Right cardiac atrium (tissue), 5 donors: ENCODE measurements at regions not wholly inside any gene's neighbourhood (a gene's known extent, or its start where the extent isn't known, plus 50 kb on each side); places are given as distances from the start of the nearest gene placed in this dataset.

Source experiments
- ATAC-seq, 2 donors: fragments of 200-7000 bp; cut with Tn5 transposase; one replicate each; pipeline versions ENCODE4 v1.8.0 to v1.9.1; 2020; ENCODE audit warnings: moderate library complexity in 2 of 2, mild to moderate bottlenecking in 1 of 2
- DNase-seq, 3 donors: peaks; one replicate each; pipeline ENCODE4 v3.0.0-alpha.2; 2020
- H3K27ac ChIP-seq: one replicate; pipeline ENCODE4 v1.5.1; 2013; ENCODE audit warnings: mild to moderate bottlenecking, low read length, control low read depth, moderate library complexity
- H3K27me3 ChIP-seq: one replicate; pipeline ENCODE4 v1.6.1; 2013; ENCODE audit not compliant: control insufficient read depth, insufficient read depth
- H3K4me1 ChIP-seq: one replicate; pipeline ENCODE4 v1.6.1; 2013; ENCODE audit warnings: low read length; ENCODE audit not compliant: control insufficient read depth, insufficient read depth
- H3K4me3 ChIP-seq: one replicate; pipeline ENCODE4 v1.5.1; 2013; ENCODE audit warnings: low read length, control low read depth
- H3K9me3 ChIP-seq: one replicate; pipeline ENCODE4 v1.6.1; 2013; ENCODE audit warnings: low read length; ENCODE audit not compliant: control insufficient read depth
- WGBS: extraction: QIAGEN DNeasy Blood & Tissue Kit; methylation state at CpG from one replicate; pipeline ENCODE4 v1.1.7; 2013; 5-methylcytosine and 5-hydroxymethylcytosine counted together
- intact Hi-C, 4 donors: fragments of 100-400 bp; cut with DNase I; formaldehyde crosslinking; loops; one replicate each; pipeline versions ENCODE4 v1.11.0 to v1.14.0; 2022 to 2023
- donor health status: healthy with polysubstance abuse.
- donor health status: DM: no; HTN: yes; CAD: no.
- donor health status: DM: no; HTN: no; CAD: no.
- donor health status: DM: no; HTN: yes; CAD: no; lungs with severe emphysema.
- donor health status: DM: yes; HTN: yes; CAD: no.

DNA sequence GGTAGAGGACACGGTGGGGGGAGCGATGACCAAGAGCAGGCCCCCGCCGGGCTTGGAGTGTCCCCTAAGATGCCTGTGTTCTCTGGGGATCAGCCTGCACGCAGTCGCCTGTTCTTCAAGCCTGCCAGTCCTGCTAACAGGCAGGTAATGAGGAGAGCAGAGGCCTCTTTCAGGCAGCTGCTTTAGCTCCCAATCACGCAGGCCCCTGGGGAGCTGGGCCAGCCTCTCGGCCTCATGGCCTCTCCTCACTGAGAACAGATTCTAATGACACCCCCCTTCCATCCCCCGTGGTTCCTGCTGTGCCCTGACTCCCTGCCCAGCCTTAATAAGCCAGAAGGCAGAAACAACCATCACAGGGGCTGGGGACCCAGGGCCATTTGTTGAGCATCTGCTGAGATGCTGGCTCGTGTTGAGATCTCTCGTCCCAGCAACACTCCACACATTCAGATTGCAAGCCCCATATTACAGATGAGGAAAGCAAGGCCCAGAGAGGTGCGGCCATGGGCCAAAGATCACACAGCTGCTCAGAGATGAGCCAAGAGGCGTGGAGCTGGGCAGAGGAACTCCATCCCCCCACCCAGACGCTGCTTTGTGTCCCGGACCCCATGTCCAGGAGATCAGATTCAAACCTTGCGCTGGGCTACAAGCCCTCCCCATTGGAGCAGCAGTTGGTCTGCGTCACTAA is 71.6 kb upstream of the CASZ1 start:
- ATAC-seq (no peak), DNase-seq (no peak)
- no peaks in the 10 kb centered on the region for H3K27me3 ChIP-seq
- no peaks in the 10 kb centered on the region for H3K9me3 ChIP-seq
- H3K27ac ChIP-seq: no peak overlapping the region
- intact Hi-C loops: loop anchor here (2.0 to 10.0 kb wide), 7 partner anchors 183 to 371 kb away; no protein-coding TSS in a partner anchor
- H3K4me1 ChIP-seq: no peaks in the 10 kb centered on the region
- 65% methylated on average over 17 of the region's 17 CpGs for WGBS
- no peak overlapping the region for H3K4me3 ChIP-seq

DNA sequence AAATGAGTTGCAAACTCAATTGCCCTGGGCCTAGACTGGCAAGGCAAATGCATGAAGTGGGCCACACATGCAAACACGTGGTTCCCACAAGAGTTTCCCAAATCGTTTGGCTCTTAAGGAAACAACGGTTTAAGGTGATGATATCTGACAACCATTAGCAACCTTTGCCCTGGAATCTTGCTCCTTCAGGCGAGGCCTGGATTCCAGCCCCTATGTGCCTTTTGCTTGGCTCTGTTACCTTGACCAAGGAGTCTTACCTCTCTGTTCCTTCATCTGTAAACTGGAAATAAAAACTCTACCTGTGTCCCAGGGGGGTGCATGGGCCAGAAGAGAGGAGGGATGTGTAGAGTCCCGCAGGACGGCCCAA is 72.1 kb upstream of the CASZ1 start:
- Histone ChIP-seq H3K9me3 (no peaks in the 10 kb centered on the region), H3K4me3 (no peak overlapping the region), H3K4me1 (no peaks in the 10 kb centered on the region), H3K27me3 (no peaks in the 10 kb centered on the region), H3K27ac (no peak overlapping the region)
- no peak for DNase-seq
- intact Hi-C loops: loop anchor here (2.0 to 10.0 kb wide), 7 partner anchors 184 to 371 kb away; no protein-coding TSS in a partner anchor
- ATAC-seq: no peak
- 71% methylated on average over 6 of the region's 6 CpGs for WGBS

DNA sequence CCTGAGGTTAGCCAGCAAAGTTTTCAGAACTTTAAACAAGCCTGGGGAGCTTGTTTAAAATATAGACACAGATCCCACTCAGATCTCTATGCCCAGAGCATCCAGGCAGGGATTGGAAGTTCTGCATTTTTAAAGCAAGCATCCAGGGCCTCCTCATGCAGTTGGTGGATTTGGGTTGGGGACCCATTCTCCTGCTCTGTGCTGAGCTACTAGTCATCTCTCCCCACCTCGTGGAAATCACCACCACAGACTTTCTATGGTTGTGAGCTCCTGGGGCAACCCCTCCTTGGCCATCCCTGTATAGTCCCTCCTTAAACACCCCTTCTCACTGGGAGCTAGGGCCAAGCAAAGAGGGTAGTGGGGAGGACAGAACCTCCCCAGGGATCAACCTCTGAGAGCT is 73.5 kb upstream of the CASZ1 start:
- DNase-seq: no peak

DNA sequence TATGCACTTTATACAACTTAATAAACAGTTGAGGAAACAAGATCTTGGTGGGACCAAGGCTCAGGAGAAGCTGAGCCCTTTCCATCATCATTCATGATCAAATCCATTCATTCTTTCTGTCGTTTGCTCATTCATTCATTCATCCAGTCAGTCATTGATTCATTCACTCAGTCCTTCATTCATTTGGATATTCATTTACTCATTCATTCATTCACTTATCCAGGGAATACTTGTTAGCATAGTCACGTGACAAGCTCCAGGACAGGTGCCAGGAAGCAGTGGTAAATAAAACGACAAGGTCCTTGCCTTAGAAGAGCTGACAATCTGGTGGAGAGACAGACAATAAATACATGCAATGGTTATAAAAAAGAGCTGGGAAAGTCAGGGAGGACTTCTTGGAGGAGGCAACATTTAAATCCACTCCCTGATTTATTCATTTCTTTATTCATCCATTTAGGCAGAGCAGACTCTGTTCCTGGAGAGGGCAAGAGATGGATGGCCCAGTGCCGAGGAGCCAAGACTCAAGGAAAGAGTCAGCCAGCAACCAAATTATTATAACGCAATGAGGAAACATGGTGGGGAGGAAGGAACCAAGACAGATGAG is 74.1 kb upstream of the CASZ1 start:
- Histone ChIP-seq H3K27ac (no peak overlapping the region), H3K27me3 (no peaks in the 10 kb centered on the region), H3K4me1 (no peaks in the 10 kb centered on the region), H3K9me3 (no peaks in the 10 kb centered on the region), H3K4me3 (no peak overlapping the region)
- 60% methylated on average over 5 of the region's 5 CpGs for WGBS
- DNase-seq: no peak
- no peak for ATAC-seq
- intact Hi-C loops: no loop called here

More for the DNA sequence above, 73.5 kb upstream of the CASZ1 start:
- 30% methylated on average over 1 of the region's 1 CpG for WGBS
- no peak for ATAC-seq
- Histone ChIP-seq H3K27me3 (no peaks in the 10 kb centered on the region), H3K9me3 (no peaks in the 10 kb centered on the region), H3K4me3 (no peak overlapping the region), H3K27ac (no peak overlapping the region), H3K4me1 (no peaks in the 10 kb centered on the region)
- intact Hi-C loops: loop anchor here (2.0 to 10.0 kb wide), 7 partner anchors 185 to 373 kb away; no protein-coding TSS in a partner anchor

DNA sequence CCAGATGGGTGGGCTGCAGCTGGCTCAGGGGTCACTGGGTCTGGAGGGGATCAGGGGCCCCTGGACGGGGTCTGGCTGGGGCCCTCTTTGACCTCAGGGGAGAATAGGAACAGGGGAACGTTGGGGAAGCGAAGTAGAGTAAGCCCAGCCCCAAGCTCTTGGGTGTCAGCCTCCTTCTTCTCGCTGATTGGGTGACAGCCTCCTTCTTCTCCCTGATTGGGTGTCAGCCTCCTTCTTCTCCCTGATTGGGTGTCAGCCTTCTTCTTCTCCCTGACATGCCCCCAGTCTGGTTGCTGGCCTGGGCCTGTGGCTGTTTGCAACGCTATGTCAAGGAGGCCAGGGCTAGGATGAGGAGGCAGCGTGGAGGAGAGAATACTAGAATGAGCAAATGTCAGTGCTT is 76.7 kb upstream of the CASZ1 start:
- intact Hi-C loops: no loop called here
- no peaks in the 10 kb centered on the region for H3K9me3 ChIP-seq
- no peak for ATAC-seq
- H3K27me3 ChIP-seq: no peaks in the 10 kb centered on the region
- DNase-seq: no peak
- no peak overlapping the region for H3K4me3 ChIP-seq
- H3K4me1 ChIP-seq: no peaks in the 10 kb centered on the region
- no peak overlapping the region for H3K27ac ChIP-seq
- 69% methylated on average over 6 of the region's 6 CpGs for WGBS

DNA sequence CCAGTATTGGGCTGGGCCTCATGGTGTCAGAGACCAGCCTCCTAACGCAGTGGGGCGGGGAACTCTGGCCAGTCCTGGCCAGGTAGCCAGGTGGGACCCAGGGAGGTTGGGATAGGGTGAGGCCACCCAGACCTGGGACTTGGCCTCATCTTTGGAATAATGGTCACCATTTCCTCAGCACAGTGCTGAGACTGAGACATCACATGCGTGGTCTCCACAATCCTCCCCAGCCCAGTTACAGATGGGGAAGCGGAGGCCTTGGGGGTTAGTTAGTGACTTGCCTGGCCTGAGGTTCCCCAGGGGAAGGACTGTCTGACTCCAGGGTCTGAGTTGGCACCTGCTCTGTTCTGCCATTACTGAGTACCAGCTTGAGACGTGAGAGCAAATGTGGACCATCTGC is 77.9 kb upstream of the CASZ1 start:
- no peak overlapping the region for H3K27ac ChIP-seq
- H3K4me3 ChIP-seq: no peak overlapping the region
- DNase-seq (no peak), ATAC-seq (no peak)
- no peaks in the 10 kb centered on the region for H3K4me1 ChIP-seq
- H3K9me3 ChIP-seq: no peaks in the 10 kb centered on the region
- intact Hi-C loops: no loop called here
- H3K27me3 ChIP-seq: no peaks in the 10 kb centered on the region
- WGBS: 86% methylated on average over 5 of the region's 5 CpGs

DNA sequence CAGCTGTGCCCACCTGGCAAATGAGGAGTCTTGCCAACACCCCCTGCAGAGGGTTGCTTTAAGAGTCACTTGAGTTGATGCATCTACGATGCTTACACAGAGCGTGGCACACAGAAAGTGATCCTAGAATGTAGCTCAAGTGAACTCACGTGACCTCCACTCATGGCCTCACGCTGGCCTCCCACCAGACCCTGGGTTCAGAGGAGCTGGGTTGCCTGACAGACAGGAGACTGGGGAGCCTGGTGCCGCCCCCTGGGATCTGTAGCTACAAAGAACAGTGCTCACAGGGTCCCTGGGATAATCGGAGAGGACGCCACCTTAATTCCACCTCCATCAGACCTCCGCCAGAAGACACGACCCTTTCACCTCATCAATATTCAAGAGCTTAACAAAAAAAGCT is 81.4 kb upstream of the CASZ1 start:
- DNase-seq (no peak), ATAC-seq (no peak)
- WGBS: 77% methylated on average over 9 of the region's 9 CpGs
- H3K4me3 ChIP-seq: no peak overlapping the region
- intact Hi-C loops: loop anchor here in 1 of 4 donors (5.0 kb wide), 1 partner anchor 361 kb away; no protein-coding TSS in a partner anchor
- H3K27me3 ChIP-seq: no peaks in the 10 kb centered on the region
- H3K4me1 ChIP-seq: no peaks in the 10 kb centered on the region
- H3K27ac ChIP-seq: no peak overlapping the region
- H3K9me3 ChIP-seq: no peaks in the 10 kb centered on the region

DNA sequence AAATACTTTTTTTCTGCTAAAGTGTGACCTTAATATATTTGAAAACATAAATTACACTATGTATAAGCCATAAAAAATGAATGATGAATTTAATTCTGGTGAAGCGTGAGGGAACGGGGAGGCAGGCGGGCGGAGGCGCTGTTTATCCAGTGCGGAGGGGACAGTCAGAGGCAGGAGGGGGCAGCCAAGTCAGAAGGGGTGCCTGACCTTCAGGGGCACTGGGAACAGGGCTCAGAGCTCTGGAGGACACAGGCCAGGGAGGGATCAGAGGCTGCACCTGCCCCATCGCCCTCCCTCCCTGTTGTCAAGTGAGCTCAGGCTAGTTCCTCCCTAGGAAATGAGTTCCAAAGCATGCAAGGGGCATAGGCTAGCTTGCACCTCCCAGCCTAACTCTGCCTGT is 82.0 kb upstream of the CASZ1 start:
- Histone ChIP-seq H3K4me3 (no peak overlapping the region), H3K9me3 (no peaks in the 10 kb centered on the region), H3K27me3 (no peaks in the 10 kb centered on the region), H3K27ac (no peak overlapping the region), H3K4me1 (no peaks in the 10 kb centered on the region)
- no peak for ATAC-seq
- 85% methylated on average over 7 of the region's 7 CpGs for WGBS
- intact Hi-C loops: loop anchor here in 1 of 4 donors (5.0 kb wide), 1 partner anchor 361 kb away; no protein-coding TSS in a partner anchor
- no peak for DNase-seq

DNA sequence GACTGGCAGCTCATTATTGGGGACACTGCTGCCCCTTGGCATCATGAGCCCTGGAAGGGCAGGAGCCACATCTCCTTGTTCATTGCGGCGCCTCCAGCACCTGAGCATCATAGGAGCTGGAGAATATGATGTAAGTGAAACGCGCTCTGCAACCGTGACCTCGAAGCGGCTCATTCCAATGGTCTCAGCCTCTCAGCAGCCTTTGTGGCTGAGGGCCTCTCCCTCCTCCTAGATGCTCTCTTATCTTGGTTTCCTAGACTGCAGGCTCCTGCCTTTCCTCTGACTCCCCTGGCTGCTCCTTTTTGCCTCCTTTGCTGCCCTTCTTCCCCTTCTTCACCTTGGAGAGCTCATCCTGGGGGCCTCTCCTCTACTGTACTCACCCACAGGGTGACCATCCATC is 83.6 kb upstream of the CASZ1 start:
- 72% methylated on average over 7 of the region's 7 CpGs for WGBS
- H3K9me3 ChIP-seq: no peaks in the 10 kb centered on the region
- H3K4me1 ChIP-seq: no peaks in the 10 kb centered on the region
- H3K4me3 ChIP-seq: no peak overlapping the region
- no peak overlapping the region for H3K27ac ChIP-seq
- DNase-seq (no peak), ATAC-seq (no peak)
- intact Hi-C loops: no loop called here
- peaks cover 1% of the 10 kb centered on the region for H3K27me3 ChIP-seq

DNA sequence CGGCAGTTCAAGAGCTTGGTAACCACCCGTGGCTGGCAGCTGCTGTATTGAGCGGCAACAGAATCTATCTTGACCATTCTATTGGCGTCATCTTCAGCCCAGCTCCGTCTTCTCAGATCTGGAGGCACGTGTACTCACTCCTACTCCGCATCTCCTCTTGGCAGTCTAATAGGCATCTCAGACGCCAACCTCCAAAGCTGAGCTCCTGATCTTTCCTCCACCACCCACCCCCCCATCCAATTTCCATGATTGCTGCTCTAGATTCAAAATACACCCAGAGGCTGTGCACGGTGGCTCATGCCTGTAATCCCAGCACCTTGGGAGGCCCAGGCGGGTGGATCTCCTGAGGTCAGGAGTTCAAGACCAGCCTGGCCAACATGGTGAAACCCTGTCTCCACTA is 84.6 kb upstream of the CASZ1 start:
- DNase-seq: no peak
- 81% methylated on average over 10 of the region's 10 CpGs for WGBS
- H3K27ac ChIP-seq: no peak overlapping the region
- no peak for ATAC-seq
- H3K4me1 ChIP-seq: no peaks in the 10 kb centered on the region
- H3K4me3 ChIP-seq: no peak overlapping the region
- intact Hi-C loops: no loop called here
- no peaks in the 10 kb centered on the region for H3K9me3 ChIP-seq
- peaks cover 2% of the 10 kb centered on the region for H3K27me3 ChIP-seq

DNA sequence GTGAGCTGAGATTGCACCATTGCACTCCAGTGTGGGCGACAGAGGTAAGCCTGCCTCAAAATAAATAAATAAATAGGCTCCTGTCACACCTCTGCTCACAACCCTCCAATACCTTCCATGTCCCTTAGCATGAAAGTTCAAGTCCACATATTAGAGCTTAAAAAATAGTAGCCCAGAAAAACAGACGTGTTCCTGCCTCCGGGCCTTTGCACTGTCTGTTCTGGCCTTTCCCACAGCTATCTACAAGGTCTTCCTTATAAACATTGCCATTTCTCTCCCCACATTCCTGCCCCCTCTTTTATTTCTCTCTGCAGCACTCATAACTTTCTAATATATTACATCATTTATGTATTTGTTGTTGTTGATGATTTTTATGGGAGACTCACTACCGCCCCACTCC is 85.6 kb upstream of the CASZ1 start:
- no peak overlapping the region for H3K27ac ChIP-seq
- peaks cover 2% of the 10 kb centered on the region for H3K27me3 ChIP-seq
- H3K9me3 ChIP-seq: no peaks in the 10 kb centered on the region
- intact Hi-C loops: no loop called here
- 94% methylated on average over 4 of the region's 4 CpGs for WGBS
- H3K4me1 ChIP-seq: no peaks in the 10 kb centered on the region
- ATAC-seq (no peak), DNase-seq (no peak)
- H3K4me3 ChIP-seq: no peak overlapping the region
